ENCODE measurements at regions not wholly inside any gene's neighbourhood (a gene's known extent, or its start where the extent isn't known, plus 50 kb on each side); places are given as distances from the start of the nearest gene placed in this dataset.
A peak's percentile ranks its signal among the peaks of the same experiment; 100 is the strongest.
"Not testable (repeated sequence)": the region's sequence is repeated elsewhere in the genome, so short reads cannot be mapped to it uniquely, and the experiment has no call there.

DNA sequence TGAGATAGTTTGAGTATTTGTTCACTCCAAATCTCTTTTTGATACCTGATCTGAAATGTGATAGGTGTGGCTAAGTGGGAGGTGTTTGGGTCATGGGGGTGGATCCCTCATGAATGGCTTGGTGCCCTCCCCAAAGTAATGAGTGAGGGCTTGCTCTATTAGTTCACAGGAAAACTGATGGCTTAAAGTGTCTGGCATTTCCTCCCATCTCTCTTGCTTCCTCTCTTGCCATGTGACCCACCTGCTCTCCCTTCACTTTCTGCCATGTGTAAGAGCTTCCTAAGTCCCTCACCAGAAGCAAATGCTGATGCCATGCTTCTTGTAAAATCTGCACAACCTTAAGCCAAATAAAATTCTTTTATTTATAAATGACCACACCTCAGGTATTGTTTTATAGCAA is 61.1 kb downstream of the MAD2L1 start:
- Histone ChIP-seq H3K36me3 (ENCODE audit: insufficient read depth, low read length) (no peaks in the 10 kb centered on the region), H3K27me3 (ENCODE audit: insufficient read depth, low read length) (no peaks in the 10 kb centered on the region), H3K27ac (ENCODE audit: low read depth, low read length) (no peak overlapping the region), H2AFZ (ENCODE audit: low read length, unreplicated experiment) (no peak overlapping the region), H3K4me3 (ENCODE audit: low read depth, low read length) (no peak overlapping the region), H3K4me1 (ENCODE audit: control insufficient read depth, insufficient read depth, low read length, unreplicated experiment) (peaks cover 13% of the 10 kb centered on the region), H3K79me2 (ENCODE audit: control insufficient read depth, insufficient read depth, low read length, unreplicated experiment) (no peaks in the 10 kb centered on the region)

GRCh38 chr4:120005076-120005475 is 61.6 kb downstream of the MAD2L1 start:
- no peak overlapping the region for H3K27ac ChIP-seq (ENCODE audit: low read depth, low read length)
- H3K79me2 ChIP-seq (ENCODE audit: control insufficient read depth, insufficient read depth, low read length, unreplicated experiment) = no peaks in the 10 kb centered on the region
- H3K36me3 ChIP-seq (ENCODE audit: insufficient read depth, low read length) = no peaks in the 10 kb centered on the region
- peaks cover 13% of the 10 kb centered on the region for H3K4me1 ChIP-seq (ENCODE audit: control insufficient read depth, insufficient read depth, low read length, unreplicated experiment)
- H2AFZ ChIP-seq (ENCODE audit: low read length, unreplicated experiment) = no peak overlapping the region
- no peak overlapping the region for H3K4me3 ChIP-seq (ENCODE audit: low read depth, low read length)
- H3K27me3 ChIP-seq (ENCODE audit: insufficient read depth, low read length) = no peaks in the 10 kb centered on the region

GRCh38 chr4:120004054-120004453 is 62.6 kb downstream of the MAD2L1 start:
- H3K36me3 ChIP-seq (ENCODE audit: insufficient read depth, low read length) = no peaks in the 10 kb centered on the region
- peaks cover 9% of the 10 kb centered on the region for H3K4me1 ChIP-seq (ENCODE audit: control insufficient read depth, insufficient read depth, low read length, unreplicated experiment)
- no peak overlapping the region for H3K4me3 ChIP-seq (ENCODE audit: low read depth, low read length)
- H3K27ac ChIP-seq (ENCODE audit: low read depth, low read length) = no peak overlapping the region
- no peaks in the 10 kb centered on the region for H3K79me2 ChIP-seq (ENCODE audit: control insufficient read depth, insufficient read depth, low read length, unreplicated experiment)
- no peak overlapping the region for H2AFZ ChIP-seq (ENCODE audit: low read length, unreplicated experiment)
- H3K27me3 ChIP-seq (ENCODE audit: insufficient read depth, low read length) = no peaks in the 10 kb centered on the region

GRCh38 chr4:120003193-120003592 is 63.5 kb downstream of the MAD2L1 start:
- no peak overlapping the region for H2AFZ ChIP-seq (ENCODE audit: low read length, unreplicated experiment)
- no peak overlapping the region for H3K4me3 ChIP-seq (ENCODE audit: low read depth, low read length)
- H3K27ac ChIP-seq (ENCODE audit: low read depth, low read length) = no peak overlapping the region
- H3K27me3 ChIP-seq (ENCODE audit: insufficient read depth, low read length) = no peaks in the 10 kb centered on the region
- no peaks in the 10 kb centered on the region for H3K36me3 ChIP-seq (ENCODE audit: insufficient read depth, low read length)
- H3K4me1 ChIP-seq (ENCODE audit: control insufficient read depth, insufficient read depth, low read length, unreplicated experiment) = peaks cover 9% of the 10 kb centered on the region
- no peaks in the 10 kb centered on the region for H3K79me2 ChIP-seq (ENCODE audit: control insufficient read depth, insufficient read depth, low read length, unreplicated experiment)

GRCh38 chr4:120001850-120002249 is 64.8 kb downstream of the MAD2L1 start:
- H3K27ac ChIP-seq (ENCODE audit: low read depth, low read length) = no peak overlapping the region
- no peaks in the 10 kb centered on the region for H3K4me1 ChIP-seq (ENCODE audit: control insufficient read depth, insufficient read depth, low read length, unreplicated experiment)
- no peaks in the 10 kb centered on the region for H3K36me3 ChIP-seq (ENCODE audit: insufficient read depth, low read length)
- H3K4me3 ChIP-seq (ENCODE audit: low read depth, low read length) = no peak overlapping the region
- H2AFZ ChIP-seq (ENCODE audit: low read length, unreplicated experiment) = no peak overlapping the region
- no peaks in the 10 kb centered on the region for H3K79me2 ChIP-seq (ENCODE audit: control insufficient read depth, insufficient read depth, low read length, unreplicated experiment)
- H3K27me3 ChIP-seq (ENCODE audit: insufficient read depth, low read length) = no peaks in the 10 kb centered on the region

DNA sequence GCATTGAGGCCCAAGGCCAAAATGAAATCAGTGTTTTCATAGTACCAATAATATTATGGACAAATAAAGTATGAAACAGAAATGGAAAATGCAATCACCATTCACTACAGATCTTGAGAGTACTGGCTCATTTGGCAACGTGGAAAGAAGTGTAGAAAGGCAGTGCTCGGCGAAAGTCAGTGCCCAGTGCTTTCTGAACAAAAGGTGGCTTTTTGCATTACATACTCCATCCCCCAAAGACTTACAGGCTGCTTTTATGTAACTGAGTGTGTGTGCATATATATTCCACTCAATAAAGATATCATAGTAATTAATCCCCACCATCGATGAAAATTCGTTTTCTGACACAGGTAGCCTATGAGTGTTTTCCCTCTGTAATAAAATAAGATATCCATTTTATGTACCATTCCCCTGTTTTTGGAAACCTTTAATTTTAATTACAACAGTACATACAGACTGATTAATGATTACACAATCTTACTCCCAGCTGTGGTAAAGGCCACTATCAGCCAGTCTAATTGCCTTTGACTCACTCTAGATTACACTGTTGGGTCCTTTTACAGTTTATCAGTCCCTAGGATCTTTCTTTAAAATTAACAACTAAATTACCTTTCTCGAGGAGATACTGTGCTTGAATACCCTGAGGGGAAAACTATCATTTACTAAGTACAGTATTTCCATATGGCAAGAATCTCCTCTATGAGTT is 65.9 kb downstream of the MAD2L1 start:
- Histone ChIP-seq H3K27ac (ENCODE audit: low read depth, low read length) (no peak overlapping the region), H3K4me3 (ENCODE audit: low read depth, low read length) (no peak overlapping the region)

DNA sequence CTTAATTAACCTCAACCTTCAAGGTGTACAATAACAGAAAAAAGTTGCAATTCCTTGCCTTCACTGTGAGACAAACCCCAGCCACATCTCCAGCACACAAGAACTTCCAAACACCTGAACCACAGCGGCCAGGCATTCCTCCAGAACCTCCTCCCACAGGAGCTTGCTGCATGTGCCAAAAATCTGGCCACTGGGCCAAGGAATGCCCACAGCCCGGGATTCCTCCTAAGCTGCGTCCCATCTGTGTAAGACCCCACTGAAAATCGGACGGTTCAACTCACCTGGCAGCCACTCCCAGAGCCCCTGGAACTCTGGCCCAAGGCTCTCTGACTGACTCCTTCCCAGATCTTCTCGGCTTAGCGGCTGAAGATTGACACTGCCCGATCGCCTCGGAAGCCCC is 70.6 kb downstream of the MAD2L1 start:
- H3K27ac ChIP-seq (ENCODE audit: low read depth, low read length); H3K4me3 ChIP-seq (ENCODE audit: low read depth, low read length); H3K36me3 ChIP-seq (ENCODE audit: insufficient read depth, low read length); H3K79me2 ChIP-seq (ENCODE audit: control insufficient read depth, insufficient read depth, low read length, unreplicated experiment); H2AFZ ChIP-seq (ENCODE audit: low read length, unreplicated experiment); H3K27me3 ChIP-seq (ENCODE audit: insufficient read depth, low read length); H3K4me1 ChIP-seq (ENCODE audit: control insufficient read depth, insufficient read depth, low read length, unreplicated experiment): not testable (repeated sequence)

More for the DNA sequence above, 65.9 kb downstream of the MAD2L1 start:
- Histone ChIP-seq H3K36me3 (ENCODE audit: insufficient read depth, low read length) (no peaks in the 10 kb centered on the region), H3K79me2 (ENCODE audit: control insufficient read depth, insufficient read depth, low read length, unreplicated experiment) (no peaks in the 10 kb centered on the region), H2AFZ (ENCODE audit: low read length, unreplicated experiment) (no peak overlapping the region), H3K4me1 (ENCODE audit: control insufficient read depth, insufficient read depth, low read length, unreplicated experiment) (no peaks in the 10 kb centered on the region), H3K27me3 (ENCODE audit: insufficient read depth, low read length) (no peaks in the 10 kb centered on the region)

DNA sequence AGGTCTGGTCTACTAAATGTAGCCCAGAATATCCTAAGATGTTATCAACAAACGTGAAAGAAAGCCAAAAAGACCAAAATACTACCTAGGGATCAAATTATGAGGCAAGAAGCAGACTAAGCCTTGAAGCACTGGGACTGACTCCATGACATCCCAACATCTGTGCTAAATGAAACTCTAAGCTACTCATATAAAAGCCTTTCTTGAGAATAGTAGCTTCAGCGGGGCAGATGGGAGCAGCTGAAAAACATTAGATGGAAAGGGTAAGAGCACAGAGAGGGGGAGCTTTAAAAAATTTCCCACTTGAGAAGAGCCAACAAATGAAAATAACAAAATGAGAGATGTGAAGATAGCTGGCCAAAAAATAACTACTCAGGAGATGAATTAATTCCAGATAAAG is 81.7 kb downstream of the MAD2L1 start:
- no peaks in the 10 kb centered on the region for H3K27me3 ChIP-seq (ENCODE audit: insufficient read depth, low read length)
- H3K79me2 ChIP-seq (ENCODE audit: control insufficient read depth, insufficient read depth, low read length, unreplicated experiment) = no peaks in the 10 kb centered on the region
- no peaks in the 10 kb centered on the region for H3K36me3 ChIP-seq (ENCODE audit: insufficient read depth, low read length)
- H3K27ac ChIP-seq (ENCODE audit: low read depth, low read length) = no peak overlapping the region
- H3K4me3 ChIP-seq (ENCODE audit: low read depth, low read length) = no peak overlapping the region
- H2AFZ ChIP-seq (ENCODE audit: low read length, unreplicated experiment) = peak overlapping the region; percentile 71
- no peaks in the 10 kb centered on the region for H3K4me1 ChIP-seq (ENCODE audit: control insufficient read depth, insufficient read depth, low read length, unreplicated experiment)

GRCh38 chr4:119982756-119983155 is 83.9 kb downstream of the MAD2L1 start:
- no peaks in the 10 kb centered on the region for H3K36me3 ChIP-seq (ENCODE audit: insufficient read depth, low read length)
- H3K79me2 ChIP-seq (ENCODE audit: control insufficient read depth, insufficient read depth, low read length, unreplicated experiment) = no peaks in the 10 kb centered on the region
- no peak overlapping the region for H2AFZ ChIP-seq (ENCODE audit: low read length, unreplicated experiment)
- H3K27me3 ChIP-seq (ENCODE audit: insufficient read depth, low read length) = no peaks in the 10 kb centered on the region
- H3K4me3 ChIP-seq (ENCODE audit: low read depth, low read length) = no peak overlapping the region
- no peaks in the 10 kb centered on the region for H3K4me1 ChIP-seq (ENCODE audit: control insufficient read depth, insufficient read depth, low read length, unreplicated experiment)
- no peak overlapping the region for H3K27ac ChIP-seq (ENCODE audit: low read depth, low read length)

- Histone ChIP-seq H3K27me3 (ENCODE audit: insufficient read depth, low read length) (no peaks in the 10 kb centered on the region), H3K27ac (ENCODE audit: low read depth, low read length) (no peak overlapping the region), H3K79me2 (ENCODE audit: control insufficient read depth, insufficient read depth, low read length, unreplicated experiment) (no peaks in the 10 kb centered on the region), H3K4me1 (ENCODE audit: control insufficient read depth, insufficient read depth, low read length, unreplicated experiment) (no peaks in the 10 kb centered on the region), H3K4me3 (ENCODE audit: low read depth, low read length) (no peak overlapping the region), H3K36me3 (ENCODE audit: insufficient read depth, low read length) (no peaks in the 10 kb centered on the region), H2AFZ (ENCODE audit: low read length, unreplicated experiment) (no peak overlapping the region)
Measured at GRCh38 chr4:119980456-119980855, 86.2 kb downstream of the MAD2L1 start.

- no peaks in the 10 kb centered on the region for H3K79me2 ChIP-seq (ENCODE audit: control insufficient read depth, insufficient read depth, low read length, unreplicated experiment)
- no peaks in the 10 kb centered on the region for H3K4me1 ChIP-seq (ENCODE audit: control insufficient read depth, insufficient read depth, low read length, unreplicated experiment)
- no peak overlapping the region for H2AFZ ChIP-seq (ENCODE audit: low read length, unreplicated experiment)
- H3K27me3 ChIP-seq (ENCODE audit: insufficient read depth, low read length) = no peaks in the 10 kb centered on the region
- H3K27ac ChIP-seq (ENCODE audit: low read depth, low read length) = no peak overlapping the region
- no peak overlapping the region for H3K4me3 ChIP-seq (ENCODE audit: low read depth, low read length)
- H3K36me3 ChIP-seq (ENCODE audit: insufficient read depth, low read length) = no peaks in the 10 kb centered on the region
Measured at GRCh38 chr4:119977076-119977940, 89.3 kb downstream of the MAD2L1 start.
